Panc1 (cell line): ENCODE measurements at regions not wholly inside any gene's neighbourhood (a gene's known extent, or its start where the extent isn't known, plus 50 kb on each side); places are given as distances from the start of the nearest gene placed in this dataset.

Source experiments
- CTCF ChIP-seq: fragments of 450-650 bp; IDR thresholded peaks from 2 replicates; pipeline ENCODE4 v1.5.1; 2017; ENCODE audit warnings: mild to moderate bottlenecking
- POLR2AphosphoS5 ChIP-seq: IDR thresholded peaks from 2 replicates; pipeline ENCODE4 v1.6.1; 2012; ENCODE audit warnings: mild to moderate bottlenecking, low read depth, low read length, moderate library complexity
- REST ChIP-seq, 2 experiments: IDR thresholded peaks; 2 replicates each; pipeline ENCODE4 v1.6.1; 2011 to 2012; ENCODE audit warnings: low read depth in 2 of 2, control low read depth in 1 of 2, low read length in 1 of 2, mild to moderate bottlenecking in 1 of 2, moderate library complexity in 1 of 2; ENCODE audit not compliant: insufficient read depth in 1 of 2
- SIN3A ChIP-seq: IDR thresholded peaks from 2 replicates; pipeline ENCODE4 v1.6.1; 2012; ENCODE audit warnings: low read depth, mild to moderate bottlenecking, low read length, moderate library complexity, borderline replicate concordance; ENCODE audit not compliant: insufficient read depth

- TF ChIP-seq POLR2AphosphoS5 (no peak), CTCF (no peak), SIN3A (no peak), REST (IDR thresholded peaks at IDR 0.05; ENCODE audit: insufficient read depth in 1 of 2, low read depth in 2 of 2, low read length in 1 of 2) (no peak)
These were observed 90.2 kb upstream of the C1orf21 start for GRCh38 chr1:184296466-184297243.
